GM19023 (cell line): ENCODE measurements at regions not wholly inside any gene's neighbourhood (a gene's known extent, or its start where the extent isn't known, plus 50 kb on each side); places are given as distances from the start of the nearest gene placed in this dataset.
"Not testable (repeated sequence)": the region's sequence is repeated elsewhere in the genome, so short reads cannot be mapped to it uniquely, and the experiment has no call there.

ENCODE experiments used
- ATAC-seq: cut with Tn5 transposase; IDR thresholded peaks from one replicate; pipeline ENCODE4 v1.9.1; 2021; ENCODE audit warnings: mild to moderate bottlenecking, moderate library complexity; ENCODE audit not compliant: unreplicated experiment

DNA sequence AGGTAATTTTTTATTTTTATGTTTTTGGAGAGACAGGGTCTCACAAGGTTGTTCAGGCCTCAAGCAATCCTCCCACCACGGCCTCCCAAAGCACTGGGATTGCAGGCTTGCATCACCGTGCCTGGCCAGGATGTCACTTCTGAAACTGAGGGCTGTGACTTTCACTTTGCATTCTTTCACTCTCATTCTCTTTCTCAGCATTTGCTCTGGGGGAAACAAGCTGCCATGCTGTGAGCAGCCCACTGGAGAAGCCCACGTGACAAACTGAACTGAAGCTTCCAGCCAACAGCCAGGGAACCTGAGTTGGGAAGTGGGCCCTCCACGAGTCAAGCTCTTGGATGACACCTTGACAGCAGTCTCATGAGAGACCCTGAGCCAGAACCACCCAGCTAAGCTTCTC lies 109.4 kb downstream of the C5orf15 start:
- ATAC-seq: no peak

- ATAC-seq: not testable (repeated sequence)
Measured at GRCh38 chr5:133857595-133858313, 110.7 kb downstream of the C5orf15 start.

DNA sequence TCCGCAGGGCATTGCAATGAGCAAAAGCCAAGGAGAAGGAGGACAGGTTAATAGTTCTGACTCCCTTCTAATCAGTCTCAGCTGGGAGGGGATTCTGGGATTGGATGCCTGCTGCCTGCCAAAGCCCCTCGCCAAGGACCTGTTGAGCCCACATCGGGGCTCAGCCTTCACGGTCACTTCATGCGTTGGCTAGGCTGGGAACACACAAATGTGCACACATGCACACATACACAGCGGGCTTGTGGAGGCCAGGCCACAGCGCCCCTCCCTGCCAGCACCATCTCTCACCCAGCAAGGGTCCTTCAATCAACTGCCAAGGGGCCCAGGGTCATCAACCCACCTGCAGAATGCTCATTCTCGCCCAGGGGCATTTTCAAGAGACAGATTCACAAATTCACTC lies 113.9 kb downstream of the C5orf15 start:
- no peak for ATAC-seq

DNA sequence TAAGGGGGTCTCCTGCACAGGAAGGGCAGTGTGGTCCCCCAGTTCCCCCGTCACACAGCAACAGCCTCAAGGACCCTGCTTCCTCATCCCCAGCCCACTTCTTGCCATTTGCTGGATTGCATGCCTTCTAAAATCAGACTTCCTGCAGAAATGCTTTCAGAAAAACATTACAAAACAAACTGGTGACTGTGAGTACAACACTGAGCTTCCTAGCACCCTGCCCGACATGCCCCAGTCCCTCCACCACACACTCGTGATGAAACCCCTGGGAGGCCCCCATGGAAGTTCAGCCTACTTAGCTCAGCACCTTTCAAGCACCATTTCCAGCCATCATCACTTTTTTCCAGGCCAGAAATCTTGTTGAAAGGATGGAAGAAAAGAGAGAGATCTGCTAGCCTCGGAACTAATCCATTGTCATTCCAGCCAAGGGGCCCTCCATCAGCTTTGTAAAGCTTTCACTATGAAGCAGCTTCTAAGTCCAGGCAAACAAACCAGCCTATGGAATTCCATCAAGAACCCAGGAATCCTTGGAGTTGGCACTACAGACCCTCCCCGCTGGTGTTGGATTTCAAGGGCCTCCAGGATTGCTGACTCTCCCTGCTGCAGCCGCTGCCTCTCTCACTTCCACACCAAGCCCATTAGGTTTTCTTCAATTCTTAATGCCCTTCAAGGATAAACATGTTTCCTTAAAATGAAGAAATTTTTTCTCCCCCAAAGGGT lies 114.6 kb downstream of the C5orf15 start:
- no peak for ATAC-seq

DNA sequence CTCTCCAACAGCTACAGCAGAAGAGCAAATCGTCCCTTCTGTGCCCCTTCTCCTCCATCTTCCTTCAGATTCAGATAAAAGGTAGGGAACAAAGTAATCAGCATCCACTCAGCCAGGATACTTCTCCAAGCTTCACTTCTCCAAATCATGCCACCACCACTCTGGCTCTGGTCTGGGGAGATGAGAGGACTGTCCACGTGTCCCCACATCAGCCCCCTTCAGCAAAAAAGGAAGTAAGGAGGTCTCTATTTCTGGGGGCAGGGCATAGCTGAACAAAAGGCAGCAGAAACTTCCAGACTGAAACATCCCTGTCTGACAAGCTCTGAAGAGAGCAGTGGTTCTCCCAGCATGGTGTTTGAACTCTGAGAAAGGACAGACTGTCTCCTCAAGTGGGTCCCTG lies 116.9 kb downstream of the C5orf15 start:
- ATAC-seq: no peak

GRCh38 chr5:133850811-133851210 lies 117.6 kb downstream of the C5orf15 start:
- no peak for ATAC-seq

DNA sequence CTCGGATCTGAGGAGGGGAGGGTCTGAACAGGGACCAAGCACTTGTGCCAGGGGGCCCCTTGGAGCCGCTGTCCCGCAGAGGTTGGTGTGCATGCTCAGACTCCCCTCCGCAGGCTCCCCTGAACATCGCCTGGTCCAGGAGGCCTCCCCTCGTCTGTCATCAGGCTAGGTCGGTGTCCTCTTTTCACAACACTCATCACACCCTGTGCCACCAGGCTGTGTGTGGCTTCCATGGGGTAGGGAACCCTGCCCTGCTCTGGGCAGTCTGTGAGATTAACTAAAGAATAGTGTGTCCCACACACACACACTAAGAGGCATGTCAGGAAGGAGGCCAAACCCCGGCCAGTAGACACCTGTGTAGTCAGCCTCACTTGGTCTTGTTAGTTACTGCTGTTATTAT lies 119.3 kb downstream of the C5orf15 start:
- no peak for ATAC-seq

- no peak for ATAC-seq
Measured at GRCh38 chr5:133848341-133848811, 120.0 kb downstream of the C5orf15 start.

DNA sequence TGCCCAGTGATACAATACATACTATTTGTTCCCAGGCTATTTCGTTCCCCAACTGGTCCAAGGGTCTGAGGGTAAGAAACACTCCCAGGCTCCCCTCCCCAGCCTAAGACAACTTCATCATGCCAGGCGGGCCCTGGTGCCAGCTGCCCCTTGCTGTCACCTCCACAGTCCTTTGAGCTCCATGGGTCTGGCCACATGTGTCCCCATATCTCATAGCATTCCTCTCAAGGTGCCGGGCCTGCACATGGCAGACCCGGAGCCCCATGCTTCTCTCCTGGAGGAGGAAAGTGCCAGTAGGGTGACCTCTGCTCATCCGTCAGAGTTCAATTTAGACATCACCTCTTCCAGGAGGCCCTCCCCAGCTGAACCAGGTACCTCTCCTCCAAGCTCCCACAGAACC lies 120.5 kb downstream of the C5orf15 start:
- ATAC-seq: no peak

- no peak for ATAC-seq
Measured at GRCh38 chr5:133847301-133847700, 121.1 kb downstream of the C5orf15 start.

DNA sequence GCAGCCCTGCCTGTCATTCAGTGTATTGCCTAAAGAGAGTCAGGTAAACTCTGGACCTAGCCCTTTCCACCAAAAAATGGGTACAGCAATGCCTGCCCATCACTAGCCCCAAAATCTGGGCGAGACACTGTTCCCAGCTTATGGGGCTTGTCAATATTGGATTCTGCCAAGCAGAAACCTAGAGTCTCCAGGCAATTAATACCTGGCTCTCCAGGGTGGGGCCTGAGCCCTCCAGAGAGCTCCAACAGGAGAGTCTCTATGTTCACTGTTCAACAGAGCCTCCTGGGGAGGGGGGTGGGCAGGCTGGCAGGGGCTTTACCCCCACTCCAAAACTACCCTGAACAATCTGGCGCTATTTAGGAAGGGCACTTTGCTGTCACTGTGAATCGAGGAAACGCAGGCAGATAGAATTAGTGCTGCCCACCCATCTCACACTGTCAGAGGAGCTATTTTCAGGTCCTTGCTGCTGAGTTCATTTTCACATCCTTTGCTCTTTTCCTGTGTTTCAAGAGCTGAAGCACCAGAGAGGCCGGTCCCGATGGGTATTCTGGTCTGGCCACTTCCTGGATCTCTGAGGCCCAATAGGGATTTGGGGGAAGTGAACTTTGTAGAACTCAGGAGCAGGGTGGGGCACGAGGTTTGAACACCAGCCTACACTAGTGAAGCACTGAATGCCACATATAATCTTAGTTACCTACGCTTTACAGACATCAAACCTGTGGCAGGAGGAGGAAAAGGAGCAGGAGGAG lies 121.8 kb downstream of the C5orf15 start:
- no peak for ATAC-seq

- ATAC-seq: no peak
Measured at GRCh38 chr5:133845271-133845670, 123.2 kb downstream of the C5orf15 start.

- no peak for ATAC-seq
Measured at GRCh38 chr5:133844836-133845235, 123.6 kb downstream of the C5orf15 start.

DNA sequence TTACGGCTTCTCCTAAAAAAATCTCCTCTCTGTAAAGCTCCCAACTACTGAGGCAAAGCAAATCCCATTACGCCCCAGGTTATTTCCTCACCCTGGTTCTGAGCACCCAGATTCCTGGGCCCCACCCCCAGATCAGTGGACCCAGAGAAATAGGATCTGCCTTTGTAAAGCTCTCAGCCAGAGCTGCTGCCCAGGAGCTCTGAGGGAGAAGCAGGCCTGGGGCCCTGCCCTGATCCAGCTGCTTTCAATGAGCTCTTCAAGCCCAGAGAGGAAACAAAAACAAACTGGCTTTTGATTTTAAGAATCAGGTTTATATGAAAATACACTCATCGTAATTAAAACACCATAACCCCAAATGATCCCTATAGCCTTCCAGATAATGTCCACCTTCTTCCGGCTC lies 124.5 kb downstream of the C5orf15 start:
- no peak for ATAC-seq

DNA sequence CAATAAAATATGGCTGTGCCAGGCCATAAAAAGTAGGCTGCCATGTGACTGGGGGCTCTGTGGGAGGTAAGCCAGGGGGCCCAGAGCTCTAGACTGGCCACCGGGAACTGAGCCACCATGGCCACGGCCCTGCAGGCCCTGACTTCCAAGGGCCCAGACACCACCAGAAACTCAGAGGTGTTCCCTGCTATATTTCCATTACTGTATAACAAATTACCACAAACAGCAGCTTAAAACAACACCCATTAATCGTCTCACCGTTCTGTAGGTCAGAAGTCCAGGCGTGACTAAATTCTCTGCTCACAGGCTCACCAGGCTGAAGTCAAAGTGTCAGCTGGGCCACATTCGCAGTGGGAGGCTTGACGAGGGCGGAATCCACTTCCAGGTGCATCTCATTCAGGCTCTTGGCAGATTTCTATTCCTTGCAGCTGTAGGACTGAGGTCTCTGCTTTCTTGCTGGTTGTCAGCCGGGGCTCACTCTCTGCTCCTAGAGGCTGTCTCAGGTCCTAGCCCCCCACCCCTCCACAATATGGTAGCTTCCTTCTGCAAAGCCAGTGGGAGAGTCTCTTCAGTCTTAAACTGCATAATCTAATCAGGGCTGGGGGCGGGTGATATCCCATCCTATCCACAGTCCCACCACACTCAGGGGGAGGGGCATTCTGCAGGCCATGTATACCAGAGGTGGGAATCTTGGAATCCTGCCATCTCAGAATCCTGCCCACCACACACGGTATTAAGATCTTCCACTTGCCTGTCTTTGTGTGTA lies 125.4 kb downstream of the C5orf15 start:
- ATAC-seq: no peak

DNA sequence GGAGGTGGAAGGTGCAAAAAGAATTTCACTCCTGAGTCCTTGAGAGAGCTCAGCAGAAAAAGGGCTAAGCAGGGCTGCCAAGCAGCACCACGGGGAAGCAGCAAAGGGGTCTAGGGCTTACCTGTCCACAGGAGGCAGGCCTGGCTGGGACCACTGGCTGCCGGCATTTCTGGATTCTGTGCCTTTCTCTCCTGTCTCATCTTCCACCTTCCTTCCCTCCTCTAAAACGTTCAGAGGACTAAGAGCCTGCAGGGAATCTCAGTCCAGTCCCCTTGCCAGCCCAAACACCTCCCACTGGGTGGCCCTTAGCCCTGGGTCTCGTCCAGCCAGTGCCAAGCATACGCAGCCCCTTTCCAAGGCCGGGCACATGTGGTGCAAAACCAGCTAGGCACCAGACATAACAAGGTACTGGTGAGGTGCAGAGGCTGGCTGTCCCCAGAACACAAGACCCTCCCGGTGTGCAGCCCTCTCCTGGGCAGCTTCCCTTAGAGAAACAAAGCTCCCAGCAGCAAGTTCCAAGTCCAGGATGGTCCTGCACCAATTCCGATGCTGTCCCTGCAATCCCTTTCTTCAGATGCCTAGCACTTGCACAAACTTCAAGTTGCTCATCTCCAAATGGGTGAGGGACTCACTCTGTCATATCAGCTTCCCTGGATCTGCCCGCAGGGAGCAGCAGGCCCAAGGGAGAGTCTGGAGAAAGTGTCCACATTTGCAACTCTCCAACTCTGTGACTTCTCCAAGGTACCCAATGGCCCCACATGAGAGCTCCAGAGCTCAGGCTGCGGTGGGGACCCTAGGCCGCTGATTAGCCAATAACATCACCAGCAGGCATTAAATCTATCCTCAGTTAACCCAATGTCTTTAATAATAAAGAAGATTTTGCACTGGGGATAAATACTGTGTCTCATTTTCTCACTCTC lies 126.3 kb downstream of the C5orf15 start:
- ATAC-seq: no peak

DNA sequence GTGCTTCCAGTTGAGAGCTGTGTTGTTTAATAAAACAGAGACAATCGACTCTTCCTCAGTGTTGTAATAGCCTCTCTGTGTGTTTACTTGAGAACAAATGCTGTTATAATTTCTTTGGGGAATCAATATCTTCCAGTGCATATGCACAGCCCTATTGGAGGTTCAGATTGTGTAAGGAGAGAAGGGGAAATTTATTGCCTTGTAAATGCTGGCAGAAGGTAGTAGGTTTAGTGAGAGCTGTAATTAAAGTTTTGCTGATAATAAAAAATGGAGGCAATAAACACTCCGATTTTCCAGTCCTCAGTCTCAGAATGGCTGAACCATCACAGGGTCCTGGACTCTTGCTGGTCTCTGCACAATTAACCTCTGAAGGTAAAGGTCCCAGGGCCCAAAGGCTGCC lies 128.3 kb downstream of the C5orf15 start:
- ATAC-seq: no peak

- ATAC-seq: no peak
Measured at GRCh38 chr5:133839721-133840120, 128.7 kb downstream of the C5orf15 start.

GRCh38 chr5:133839090-133839489 lies 129.3 kb downstream of the C5orf15 start:
- no peak for ATAC-seq

GRCh38 chr5:133838286-133838685 lies 130.1 kb downstream of the C5orf15 start:
- ATAC-seq: no peak
